Prostate gland (tissue), 2 donors: ENCODE measurements at regions not wholly inside any gene's neighbourhood (a gene's known extent, or its start where the extent isn't known, plus 50 kb on each side); places are given as distances from the start of the nearest gene placed in this dataset.

Experiments
- POLR2AphosphoS5 ChIP-seq: sonication (generic); formaldehyde crosslinking; IDR thresholded peaks from one replicate; pipeline ENCODE4 v1.6.1; 2017; ENCODE audit warnings: antibody characterized with exemption
- TF ChIP-seq, protein P1 (sequence below), 4 experiments: fragments of 200-600 bp in 2 of 4; fragments of 450-650 bp in 2 of 4; sonication (generic) in 2 of 4; IDR thresholded peaks; 1 replicate in 3 of 4; 2 replicates in 1 of 4; pipeline ENCODE4 v1.5.1; 2016 to 2019; ENCODE audit warnings: antibody characterized with exemption in 4 of 4, mild to moderate bottlenecking in 2 of 4, moderate library complexity in 2 of 4

GRCh38 chrX:39029221-39029620 lies 228.0 kb downstream of the MID1IP1 start:
- TF ChIP-seq, protein P1, sequence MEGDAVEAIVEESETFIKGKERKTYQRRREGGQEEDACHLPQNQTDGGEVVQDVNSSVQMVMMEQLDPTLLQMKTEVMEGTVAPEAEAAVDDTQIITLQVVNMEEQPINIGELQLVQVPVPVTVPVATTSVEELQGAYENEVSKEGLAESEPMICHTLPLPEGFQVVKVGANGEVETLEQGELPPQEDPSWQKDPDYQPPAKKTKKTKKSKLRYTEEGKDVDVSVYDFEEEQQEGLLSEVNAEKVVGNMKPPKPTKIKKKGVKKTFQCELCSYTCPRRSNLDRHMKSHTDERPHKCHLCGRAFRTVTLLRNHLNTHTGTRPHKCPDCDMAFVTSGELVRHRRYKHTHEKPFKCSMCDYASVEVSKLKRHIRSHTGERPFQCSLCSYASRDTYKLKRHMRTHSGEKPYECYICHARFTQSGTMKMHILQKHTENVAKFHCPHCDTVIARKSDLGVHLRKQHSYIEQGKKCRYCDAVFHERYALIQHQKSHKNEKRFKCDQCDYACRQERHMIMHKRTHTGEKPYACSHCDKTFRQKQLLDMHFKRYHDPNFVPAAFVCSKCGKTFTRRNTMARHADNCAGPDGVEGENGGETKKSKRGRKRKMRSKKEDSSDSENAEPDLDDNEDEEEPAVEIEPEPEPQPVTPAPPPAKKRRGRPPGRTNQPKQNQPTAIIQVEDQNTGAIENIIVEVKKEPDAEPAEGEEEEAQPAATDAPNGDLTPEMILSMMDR (IDR thresholded peaks at IDR 0.05): no peak
- TF ChIP-seq POLR2AphosphoS5: no peak
